ENCODE measurements at regions not wholly inside any gene's neighbourhood (a gene's known extent, or its start where the extent isn't known, plus 50 kb on each side); places are given as distances from the start of the nearest gene placed in this dataset.

DNA sequence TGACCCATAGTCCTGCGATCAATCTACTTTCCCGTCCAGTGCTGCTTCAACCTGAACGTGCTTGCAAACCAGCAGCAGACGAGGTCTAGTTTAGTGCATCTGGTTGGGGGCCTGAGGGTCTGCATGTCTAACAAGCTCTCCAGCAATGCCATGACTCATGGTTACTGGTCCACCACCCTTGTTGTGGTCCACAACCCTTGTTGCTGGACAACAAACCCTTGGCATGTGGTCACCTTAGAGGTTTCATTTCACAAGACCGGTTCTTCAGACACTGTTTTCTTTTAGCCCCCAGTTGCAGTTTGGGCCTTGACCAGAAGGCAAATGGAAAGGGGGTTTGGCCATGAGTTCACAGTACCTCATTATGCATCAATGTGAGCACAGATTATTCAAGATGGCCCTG, 424.8 kb downstream of the QKI start:
- Histone ChIP-seq H3K9ac (ENCODE audit: insufficient read depth, low read depth, low read length) (no peak overlapping the region), H3K27ac (ENCODE audit: extremely low read length, insufficient read depth, low read length) (no peak overlapping the region), H3K36me3 (replicated peaks in 1 of 2; ENCODE audit: control insufficient read depth in 1 of 2, insufficient read depth in 2 of 2, low read length in 2 of 2) (no peaks in the 10 kb centered on the region), H3K4me2 (ENCODE audit: low read depth, low read length) (no peak overlapping the region), H3K9me3 (ENCODE audit: low read length) (peaks cover 9% of the 10 kb centered on the region), H3K4me3 (replicated peaks in 1 of 3; ENCODE audit: insufficient read depth in 1 of 3, low read depth in 2 of 3, low read length in 3 of 3) (no peak overlapping the region), H2AFZ (ENCODE audit: low read length) (no peak overlapping the region), H3K79me2 (ENCODE audit: insufficient read depth, low read length) (no peaks in the 10 kb centered on the region), H4K20me1 (ENCODE audit: insufficient read depth, low read length) (no peaks in the 10 kb centered on the region), H3K27me3 (ENCODE audit: control insufficient read depth in 1 of 2, insufficient read depth in 2 of 2, low read length in 2 of 2) (peaks cover 0 to 12% of the 10 kb centered on the region in 2 experiments; a peak in 2 of 5 replicates), H3K4me1 (ENCODE audit: insufficient read depth, low read length) (no peaks in the 10 kb centered on the region)
- DNase-seq (ENCODE audit: low spot score), result no peak
- no peak for ATAC-seq
- POLR2A ChIA-PET, result no interaction called here
- CTCF ChIA-PET (ENCODE audit: low intra/inter-chr PET ratio, low total read pairs), result no interaction called here
- intact Hi-C loops (cut with micrococcal nuclease; ENCODE audit: unreplicated experiment) (no loop called here), in situ Hi-C loops (cut with HindIII; ENCODE audit: extremely low pct_ligation_motif_present, low pct_unique_long_range_greater_than_20kb) (no loop called here)
- BruUV-seq (replicated peaks), result no TSS peak
- TF ChIP-seq FOXK1 (CRISPR knock-in tag; IDR thresholded peaks at IDR 0.05; ENCODE audit: borderline replicate concordance, low read depth) (no peak), ZNF432 (CRISPR knock-in tag; IDR thresholded peaks at IDR 0.05; ENCODE audit: borderline replicate concordance) (no peak)
- FAIRE-seq, result no peak
- WGBS (ENCODE audit: low lambda C conversion rate), result 26% methylated on average over 5 of the region's 5 CpGs

DNA sequence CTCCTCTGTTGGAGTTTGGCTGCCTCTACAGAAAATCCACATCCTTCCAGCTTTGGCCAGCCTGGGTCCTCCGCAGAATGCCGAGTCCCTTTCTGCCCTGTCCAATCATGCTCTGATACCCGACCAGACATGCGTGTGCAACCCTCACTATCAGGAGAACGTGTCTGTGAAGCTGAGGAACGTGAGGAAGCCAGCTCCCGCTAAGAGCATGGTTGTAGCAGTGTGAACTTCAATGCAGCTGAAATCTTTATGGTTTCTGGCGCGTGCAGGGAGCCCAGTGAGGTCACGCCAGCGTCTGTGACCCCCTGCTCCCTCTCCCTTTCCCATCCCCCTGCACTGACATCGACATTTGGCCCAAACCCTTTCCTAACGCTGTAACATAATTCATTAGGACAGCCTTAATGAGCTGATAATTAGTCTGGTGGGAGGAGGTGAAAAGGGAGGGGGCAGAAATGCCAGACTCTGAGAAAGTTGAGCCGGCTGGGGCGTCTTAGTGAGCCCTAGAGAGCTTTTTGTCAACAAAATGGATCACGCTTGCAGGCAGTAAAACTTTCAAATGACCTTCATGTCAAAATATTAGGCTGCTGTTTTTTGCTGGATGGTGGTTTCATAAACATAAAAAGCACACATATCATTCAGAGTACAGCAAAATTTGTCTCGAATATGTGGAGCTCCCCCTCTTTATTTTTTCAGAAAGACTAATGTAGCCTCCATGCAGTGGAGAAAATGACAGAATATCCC, 423.3 kb downstream of the QKI start:
- no peak overlapping the region for H3K27ac ChIP-seq (ENCODE audit: extremely low read length, insufficient read depth, low read length)
- no peak overlapping the region for H3K4me3 ChIP-seq (replicated peaks in 1 of 3; ENCODE audit: insufficient read depth in 1 of 3, low read depth in 2 of 3, low read length in 3 of 3)
- CTCF ChIA-PET (ENCODE audit: low intra/inter-chr PET ratio, low total read pairs), result no interaction called here
- no TSS peak for BruUV-seq (replicated peaks)
- no peak overlapping the region for H2AFZ ChIP-seq (ENCODE audit: low read length)
- H4K20me1 ChIP-seq (ENCODE audit: insufficient read depth, low read length), result no peaks in the 10 kb centered on the region
- H3K79me2 ChIP-seq (ENCODE audit: insufficient read depth, low read length), result no peaks in the 10 kb centered on the region
- TF ChIP-seq NONO (IDR thresholded peaks at IDR 0.05), result no peak
- TF ChIP-seq NONO (CRISPR knock-in tag; conservative IDR thresholded peaks at IDR 0.05), result no peak
- no peak for TF ChIP-seq MTF2 (CRISPR knock-in tag; IDR thresholded peaks at IDR 0.05; ENCODE audit: borderline replicate concordance)
- TF ChIP-seq TGIF2 (CRISPR knock-in tag; IDR thresholded peaks at IDR 0.05), result no peak
- TF ChIP-seq ZNF317 (CRISPR knock-in tag; IDR thresholded peaks at IDR 0.05), result no peak
- TF ChIP-seq MAZ (IDR thresholded peaks at IDR 0.05; ENCODE audit: borderline replicate concordance, low read depth, low read length), result no peak
- no peak for TF ChIP-seq MAZ (CRISPR knock-in tag; IDR thresholded peaks at IDR 0.05; ENCODE audit: low read depth)
- FAIRE-seq, result no peak
- H3K27me3 ChIP-seq (ENCODE audit: control insufficient read depth in 1 of 2, insufficient read depth in 2 of 2, low read length in 2 of 2), result peaks cover 0 to 12% of the 10 kb centered on the region in 2 experiments; a peak in 2 of 5 replicates
- in situ Hi-C loops (cut with HindIII; ENCODE audit: extremely low pct_ligation_motif_present, low pct_unique_long_range_greater_than_20kb), result no loop called here
- peaks cover 9% of the 10 kb centered on the region for H3K9me3 ChIP-seq (ENCODE audit: low read length)
- H3K4me1 ChIP-seq (ENCODE audit: insufficient read depth, low read length), result no peaks in the 10 kb centered on the region
- no peak for ATAC-seq
- intact Hi-C loops (cut with micrococcal nuclease; ENCODE audit: unreplicated experiment), result no loop called here
- DNase-seq (ENCODE audit: low spot score), result no peak
- H3K4me2 ChIP-seq (ENCODE audit: low read depth, low read length), result no peak overlapping the region
- POLR2A ChIA-PET, result no interaction called here
- H3K36me3 ChIP-seq (replicated peaks in 1 of 2; ENCODE audit: control insufficient read depth in 1 of 2, insufficient read depth in 2 of 2, low read length in 2 of 2), result no peaks in the 10 kb centered on the region
- H3K9ac ChIP-seq (ENCODE audit: insufficient read depth, low read depth, low read length), result no peak overlapping the region
- 12% methylated on average over 17 of the region's 17 CpGs for WGBS (ENCODE audit: low lambda C conversion rate)

Data from HepG2 (cell line).